Natural killer cell (primary cell): ENCODE measurements at regions not wholly inside any gene's neighbourhood (a gene's known extent, or its start where the extent isn't known, plus 50 kb on each side); places are given as distances from the start of the nearest gene placed in this dataset.

Source experiments
- ATAC-seq, 3 donors: fragments of 150-1000 bp in 2 of 3; fragments of 200-7000 bp in 1 of 3; cut with Tn5 transposase; 1 replicate in 1 of 3; 2 replicates in 2 of 3; pipeline ENCODE4 v1.10.0; 2021; ENCODE audit warnings: mild to moderate bottlenecking in 2 of 3, moderate library complexity in 2 of 3
- DNase-seq, 2 donors: peaks; one replicate each; pipeline versions ENCODE4 v3.0.0 to v3.0.0-alpha.2; 2013 to 2021; ENCODE audit warnings: mixed read lengths in 1 of 2
- H3K27ac ChIP-seq: one replicate; pipeline ENCODE4 v1.5.1; 2013; ENCODE audit warnings: mild to moderate bottlenecking, low read length
- H3K27me3 ChIP-seq: one replicate; pipeline ENCODE4 v1.6.1; 2013; ENCODE audit warnings: low read length; ENCODE audit not compliant: control insufficient read depth, insufficient read depth
- H3K36me3 ChIP-seq: one replicate; pipeline ENCODE4 v1.6.1; 2013; ENCODE audit warnings: low read length; ENCODE audit not compliant: control insufficient read depth, insufficient read depth
- H3K4me1 ChIP-seq: one replicate; pipeline ENCODE4 v1.6.1; 2013; ENCODE audit warnings: low read length; ENCODE audit not compliant: control insufficient read depth, insufficient read depth
- H3K4me3 ChIP-seq: one replicate; pipeline ENCODE4 v1.5.1; 2013; ENCODE audit warnings: low read length
- H3K9me3 ChIP-seq: one replicate; pipeline ENCODE4 v1.6.1; 2013; ENCODE audit warnings: low read length; ENCODE audit not compliant: control insufficient read depth, insufficient read depth
- H3K27ac Mint-ChIP-seq, 2 donors: one replicate each; pipeline ENCODE4 v1.8.0; 2022; ENCODE audit warnings: mild to moderate bottlenecking in 2 of 2, mixed read lengths in 2 of 2, moderate library complexity in 1 of 2
- H3K27me3 Mint-ChIP-seq, 2 donors: one replicate each; pipeline ENCODE4 v1.8.0; 2022; ENCODE audit warnings: low read depth in 2 of 2, mixed read lengths in 2 of 2
- H3K36me3 Mint-ChIP-seq: one replicate; pipeline ENCODE4 v1.8.0; 2022; ENCODE audit warnings: mixed read lengths
- H3K4me1 Mint-ChIP-seq, 2 donors: one replicate each; pipeline ENCODE4 v1.8.0; 2022; ENCODE audit warnings: mixed read lengths in 2 of 2
- H3K4me3 Mint-ChIP-seq: one replicate; pipeline ENCODE4 v1.8.0; 2022; ENCODE audit warnings: mild to moderate bottlenecking, moderate library complexity, mixed read lengths
- H3K9me3 Mint-ChIP-seq, 2 donors: one replicate each; pipeline ENCODE4 v1.8.0; 2022; ENCODE audit warnings: mixed read lengths in 2 of 2
- WGBS: methylation state at CpG from one replicate; pipeline ENCODE4 v1.1.7; 2013; ENCODE audit warnings: missing lambda C conversion rate; ENCODE audit not compliant: insufficient coverage; 5-methylcytosine and 5-hydroxymethylcytosine counted together
- intact Hi-C: fragments of 100-400 bp; cut with micrococcal nuclease; formaldehyde crosslinking; loops from one replicate; pipeline ENCODE4 v1.14.2; 2022
- TF ChIP-seq, protein P1 (sequence below): fragments of 200-600 bp; IDR thresholded peaks from one replicate; pipeline ENCODE4 v1.8.0; 2022; ENCODE audit warnings: antibody characterized with exemption

DNA sequence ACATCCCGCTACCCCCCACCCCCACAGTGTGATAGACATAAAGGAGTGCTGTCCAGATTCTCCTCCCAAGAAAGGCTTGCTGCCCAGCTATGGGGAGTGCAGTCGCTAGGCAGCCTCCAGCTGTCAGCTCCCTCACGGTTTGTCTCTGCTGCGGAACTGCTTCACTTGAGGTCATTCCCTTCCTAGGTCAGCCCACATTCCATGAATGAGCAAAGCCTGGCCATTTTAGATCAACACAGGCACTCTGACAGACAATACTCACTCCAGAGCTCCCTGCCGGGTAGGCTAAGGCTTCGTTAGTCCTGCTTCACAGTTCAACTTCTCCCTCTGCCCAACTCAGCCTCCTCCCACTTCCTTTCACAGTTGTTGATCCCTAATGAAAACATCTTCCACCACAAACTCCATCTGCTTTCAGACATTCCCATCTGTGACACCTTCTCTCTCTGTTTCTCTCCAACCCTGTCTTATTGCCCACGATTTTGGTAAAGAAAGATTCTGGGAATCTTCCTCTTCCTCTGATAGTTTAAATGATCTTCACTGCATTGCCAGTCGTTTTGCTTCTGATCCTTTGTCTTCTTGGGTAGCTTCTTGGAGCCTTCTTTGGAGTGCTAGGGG, 318.9 kb upstream of the F9 start:
- H3K27me3 Mint-ChIP-seq, result peaks cover 9 to 34% of the 10 kb centered on the region in 2 donors
- no peaks in the 10 kb centered on the region for H3K36me3 ChIP-seq
- no peak for ATAC-seq
- intact Hi-C loops, result no loop called here
- TF ChIP-seq, protein P1, sequence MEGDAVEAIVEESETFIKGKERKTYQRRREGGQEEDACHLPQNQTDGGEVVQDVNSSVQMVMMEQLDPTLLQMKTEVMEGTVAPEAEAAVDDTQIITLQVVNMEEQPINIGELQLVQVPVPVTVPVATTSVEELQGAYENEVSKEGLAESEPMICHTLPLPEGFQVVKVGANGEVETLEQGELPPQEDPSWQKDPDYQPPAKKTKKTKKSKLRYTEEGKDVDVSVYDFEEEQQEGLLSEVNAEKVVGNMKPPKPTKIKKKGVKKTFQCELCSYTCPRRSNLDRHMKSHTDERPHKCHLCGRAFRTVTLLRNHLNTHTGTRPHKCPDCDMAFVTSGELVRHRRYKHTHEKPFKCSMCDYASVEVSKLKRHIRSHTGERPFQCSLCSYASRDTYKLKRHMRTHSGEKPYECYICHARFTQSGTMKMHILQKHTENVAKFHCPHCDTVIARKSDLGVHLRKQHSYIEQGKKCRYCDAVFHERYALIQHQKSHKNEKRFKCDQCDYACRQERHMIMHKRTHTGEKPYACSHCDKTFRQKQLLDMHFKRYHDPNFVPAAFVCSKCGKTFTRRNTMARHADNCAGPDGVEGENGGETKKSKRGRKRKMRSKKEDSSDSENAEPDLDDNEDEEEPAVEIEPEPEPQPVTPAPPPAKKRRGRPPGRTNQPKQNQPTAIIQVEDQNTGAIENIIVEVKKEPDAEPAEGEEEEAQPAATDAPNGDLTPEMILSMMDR, result no peak
- H3K27ac ChIP-seq, result no peak overlapping the region
- 46% methylated on average over 6 of the region's 8 CpGs for WGBS
- H3K4me3 Mint-ChIP-seq, result no peak overlapping the region
- no peaks in the 10 kb centered on the region for H3K9me3 Mint-ChIP-seq
- H3K4me1 Mint-ChIP-seq, result no peaks in the 10 kb centered on the region
- no peak overlapping the region for H3K4me3 ChIP-seq
- H3K27ac Mint-ChIP-seq, result no peak overlapping the region
- peaks cover 2% of the 10 kb centered on the region for H3K27me3 ChIP-seq
- no peak for DNase-seq
- no peaks in the 10 kb centered on the region for H3K4me1 ChIP-seq
- no peaks in the 10 kb centered on the region for H3K36me3 Mint-ChIP-seq
- H3K9me3 ChIP-seq, result no peaks in the 10 kb centered on the region

DNA sequence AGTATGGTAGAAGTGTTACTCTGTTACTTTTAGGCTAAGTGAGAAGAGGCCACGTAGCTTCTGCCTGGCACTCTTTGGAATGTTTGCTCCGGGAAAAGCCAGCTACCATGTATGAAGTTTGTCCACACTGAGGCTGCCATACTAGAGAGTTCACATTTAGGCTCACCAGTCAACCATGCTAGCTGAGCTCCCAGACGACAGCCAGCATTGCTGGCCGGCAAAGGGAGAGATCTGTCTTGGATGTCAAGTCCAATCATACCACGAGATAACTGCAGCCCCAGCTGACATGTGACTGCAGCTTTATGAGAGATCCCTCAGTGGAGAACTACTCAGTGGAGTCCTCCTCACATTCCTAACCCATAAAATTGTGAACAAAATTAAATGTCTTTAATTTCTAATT, 321.2 kb upstream of the F9 start:
- H3K36me3 Mint-ChIP-seq, result no peaks in the 10 kb centered on the region
- TF ChIP-seq, protein P1, result no peak

DNA sequence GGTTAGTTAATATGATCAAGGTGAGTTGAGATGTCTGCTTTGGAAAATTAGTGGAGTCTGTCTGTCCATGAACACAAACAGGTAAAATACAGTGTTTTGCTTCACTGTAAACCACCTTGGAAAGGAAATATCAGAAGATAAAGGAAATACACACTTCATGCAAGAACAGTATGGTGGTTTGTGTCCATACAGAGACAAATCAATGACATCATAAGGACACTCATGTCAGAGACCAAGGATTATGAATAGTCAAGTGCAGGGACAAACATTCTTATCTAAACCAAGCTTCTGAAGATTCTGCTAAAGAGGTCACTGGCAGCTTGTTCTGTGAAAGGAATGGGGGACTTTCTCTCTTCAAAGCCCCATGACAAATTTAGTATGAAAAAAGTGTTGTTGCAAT, 322.9 kb upstream of the F9 start:
- no peak overlapping the region for H3K4me3 ChIP-seq
- TF ChIP-seq, protein P1, result no peak
- ATAC-seq, result no peak

More for the DNA sequence above, 321.2 kb upstream of the F9 start:
- no peak for ATAC-seq
- H3K4me1 Mint-ChIP-seq, result peaks cover 4 to 11% of the 10 kb centered on the region in 2 donors
- H3K4me3 ChIP-seq, result no peak overlapping the region
- intact Hi-C loops, result no loop called here
- WGBS, result 84% methylated on average over 4 of the region's 5 CpGs
- H3K9me3 Mint-ChIP-seq, result peaks cover 0 to 2% of the 10 kb centered on the region in 2 donors
- no peak for DNase-seq
- H3K4me3 Mint-ChIP-seq, result no peak overlapping the region
- H3K27me3 Mint-ChIP-seq, result peaks cover 15 to 47% of the 10 kb centered on the region in 2 donors
- H3K36me3 ChIP-seq, result no peaks in the 10 kb centered on the region
- no peaks in the 10 kb centered on the region for H3K4me1 ChIP-seq
- no peak overlapping the region for H3K27ac Mint-ChIP-seq
- H3K9me3 ChIP-seq, result no peaks in the 10 kb centered on the region
- H3K27ac ChIP-seq, result no peak overlapping the region
- peaks cover 6% of the 10 kb centered on the region for H3K27me3 ChIP-seq

DNA sequence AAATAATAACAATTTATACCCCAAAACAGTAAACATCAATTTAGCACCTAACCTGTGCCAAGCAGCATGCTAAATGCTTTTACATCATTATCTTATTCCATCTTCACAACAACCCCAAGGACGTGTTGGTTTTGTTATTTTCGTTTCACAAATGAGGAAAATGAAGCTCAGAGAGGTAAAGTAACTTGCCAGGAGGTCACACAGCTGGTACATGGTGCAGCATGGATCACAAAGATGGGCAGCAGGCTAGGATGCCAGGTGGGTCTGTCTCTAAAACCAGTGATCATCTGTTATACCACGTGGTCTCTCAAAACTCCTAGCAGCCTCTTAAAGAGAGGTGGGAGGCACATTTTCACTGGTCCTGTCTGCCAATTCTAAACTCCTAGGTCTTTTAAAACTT, 323.6 kb upstream of the F9 start:
- Mint-ChIP-seq H3K27me3 (peaks cover 23 to 38% of the 10 kb centered on the region in 2 donors), H3K9me3 (peaks cover 0 to 2% of the 10 kb centered on the region in 2 donors), H3K27ac (no peak overlapping the region), H3K4me3 (no peak overlapping the region), H3K36me3 (no peaks in the 10 kb centered on the region), H3K4me1 (peaks cover 4 to 16% of the 10 kb centered on the region in 2 donors)
- H3K4me3 ChIP-seq, result no peak overlapping the region
- no peak overlapping the region for H3K27ac ChIP-seq
- no peak for DNase-seq
- 43% methylated on average over 1 of the region's 3 CpGs for WGBS
- H3K27me3 ChIP-seq, result peaks cover 6% of the 10 kb centered on the region
- TF ChIP-seq, protein P1, result no peak
- peaks cover 6% of the 10 kb centered on the region for H3K4me1 ChIP-seq
- no peaks in the 10 kb centered on the region for H3K9me3 ChIP-seq
- no peak for ATAC-seq
- H3K36me3 ChIP-seq, result no peaks in the 10 kb centered on the region
- intact Hi-C loops, result no loop called here

More for the DNA sequence above, 322.9 kb upstream of the F9 start:
- Histone ChIP-seq H3K4me1 (peaks cover 6% of the 10 kb centered on the region), H3K27me3 (peaks cover 6% of the 10 kb centered on the region), H3K27ac (no peak overlapping the region), H3K36me3 (no peaks in the 10 kb centered on the region), H3K9me3 (no peaks in the 10 kb centered on the region)
- intact Hi-C loops, result no loop called here
- Mint-ChIP-seq H3K4me3 (no peak overlapping the region), H3K9me3 (peaks cover 0 to 2% of the 10 kb centered on the region in 2 donors), H3K27me3 (peaks cover 19 to 38% of the 10 kb centered on the region in 2 donors), H3K4me1 (peaks cover 4 to 16% of the 10 kb centered on the region in 2 donors), H3K27ac (no peak overlapping the region), H3K36me3 (no peaks in the 10 kb centered on the region)
- DNase-seq, result no peak
